K562 (cell line): ENCODE measurements at regions not wholly inside any gene's neighbourhood (a gene's known extent, or its start where the extent isn't known, plus 50 kb on each side); places are given as distances from the start of the nearest gene placed in this dataset.

Experiments used
- CHCHD3 ChIP-seq: fragments of 250-450 bp; sonication (Bioruptor Pico); IDR thresholded peaks from 2 replicates; pipeline ENCODE4 v2.1.2; 2022; ENCODE audit warnings: mild to moderate bottlenecking
- CHD7 ChIP-seq: fragments of 200-600 bp; sonication (generic); IDR thresholded peaks from one replicate; pipeline ENCODE4 v1.6.1; 2012; ENCODE audit warnings: mild to moderate bottlenecking, low read depth, low read length, inconsistent platforms
- POLR3A ChIP-seq: IDR thresholded peaks from 2 replicates; pipeline ENCODE4 v1.6.1; 2011; ENCODE audit warnings: borderline replicate concordance, mild to moderate bottlenecking, moderate library complexity; ENCODE audit not compliant: insufficient read length, insufficient read depth; ENCODE audit errors: extremely low read depth
- SMC3 ChIP-seq: conservative IDR thresholded peaks from 2 replicates; pipeline ENCODE4 v1.6.1; 2011; ENCODE audit warnings: low read depth, low read length, improper control_type of control experiment; ENCODE audit not compliant: insufficient read depth

GRCh38 chr2:66836851-66837250 is 401.9 kb downstream of the MEIS1 start (continued):
- no peak for TF ChIP-seq CHD7
- TF ChIP-seq CHCHD3, result no peak
- TF ChIP-seq POLR3A, result no peak
- no peak for TF ChIP-seq SMC3
